ENCODE measurements at regions not wholly inside any gene's neighbourhood (a gene's known extent, or its start where the extent isn't known, plus 50 kb on each side); places are given as distances from the start of the nearest gene placed in this dataset.

- BruUV-seq (replicated peaks): no TSS peak
- H3K9ac ChIP-seq (ENCODE audit: low read depth, low read length): no peak overlapping the region
- no peak for DNase-seq
- in situ Hi-C loops (cut with MboI; ENCODE audit: low sequenced_read_pairs): no loop called here
- ChIA-PET CTCF (no interaction called here), POLR2A (ENCODE audit: unreplicated experiment) (no interaction called here)
- no peaks in the 10 kb centered on the region for H3K27me3 ChIP-seq (ENCODE audit: control insufficient read depth, insufficient read depth, low read length)
- H3K9me1 ChIP-seq (ENCODE audit: insufficient read depth, low read length): no peaks in the 10 kb centered on the region
- H3K4me1 ChIP-seq (ENCODE audit: control insufficient read depth, insufficient read depth, low read length): no peaks in the 10 kb centered on the region
- H3K14ac ChIP-seq (replicated peaks; ENCODE audit: low read depth, low read length): no peak overlapping the region
- H3K36me3 ChIP-seq (ENCODE audit: control insufficient read depth, insufficient read depth, low read length): no peaks in the 10 kb centered on the region
- H4K20me1 ChIP-seq (ENCODE audit: insufficient read depth, low read length): no peaks in the 10 kb centered on the region
- H3K9me3 ChIP-seq (ENCODE audit: control insufficient read depth, insufficient read depth, low read length): peaks cover 10% of the 10 kb centered on the region
- H3K4me3 ChIP-seq (ENCODE audit: insufficient read depth, low read depth, low read length): no peak overlapping the region
- 0% methylated on average over 1 of the region's 2 CpGs; no CpG with 5 or more reads in 1 of the 2 experiments for WGBS, 2 experiments (ENCODE audit: extremely low coverage in 2 of 2, insufficient read length in 1 of 2)
- H2BK15ac ChIP-seq (ENCODE audit: low read depth, low read length): no peak overlapping the region
- no peak overlapping the region for H2AK5ac ChIP-seq (ENCODE audit: low read depth, low read length)
- no peak overlapping the region for H4K5ac ChIP-seq (ENCODE audit: low read depth, low read length)
- H2AK9ac ChIP-seq (replicated peaks; ENCODE audit: low read depth, low read length, poor library complexity): no peak overlapping the region
- H3K56ac ChIP-seq (ENCODE audit: extremely low read depth, insufficient read depth, low read length): no peak overlapping the region
- no peak overlapping the region for H3K4me2 ChIP-seq (ENCODE audit: low read depth, low read length)
- no peak for TF ChIP-seq RAD21 (IDR thresholded peaks at IDR 0.05; ENCODE audit: low read length)
- TF ChIP-seq MXI1 (IDR thresholded peaks at IDR 0.05; ENCODE audit: borderline replicate concordance, low read depth, low read length): no peak
- no peak for TF ChIP-seq FOS (IDR thresholded peaks at IDR 0.05; ENCODE audit: low read depth, low read length)
- TF ChIP-seq POLR2A (IDR thresholded peaks at IDR 0.05; ENCODE audit: low read depth, low read length): no peak
- no peak for TF ChIP-seq CEBPB (IDR thresholded peaks at IDR 0.05; ENCODE audit: low read depth, low read length)
- TF ChIP-seq USF2 (IDR thresholded peaks at IDR 0.05; ENCODE audit: low read depth, low read length): no peak
- no peak for TF ChIP-seq BHLHE40 (IDR thresholded peaks at IDR 0.05; ENCODE audit: low read depth, low read length)
- no peak for TF ChIP-seq SMC3 (IDR thresholded peaks at IDR 0.05; ENCODE audit: low read depth, low read length)
- TF ChIP-seq RCOR1 (IDR thresholded peaks at IDR 0.05; ENCODE audit: insufficient replicate concordance, low read length): no peak
- TF ChIP-seq ELK1 (IDR thresholded peaks at IDR 0.05; ENCODE audit: borderline replicate concordance, low read depth, low read length): no peak
- TF ChIP-seq CTCF (conservative IDR thresholded peaks at IDR 0.05; ENCODE audit: low read depth, low read length): no peak
- intact Hi-C loops (cut with micrococcal nuclease): no loop called here
- H3K4ac ChIP-seq (ENCODE audit: low read depth, low read length): no peak overlapping the region
- H3K27ac ChIP-seq (ENCODE audit: insufficient read depth, low read length): no peak overlapping the region
- H2AFZ ChIP-seq (replicated peaks; ENCODE audit: low read length, poor library complexity): no peak overlapping the region
- H4K91ac ChIP-seq (ENCODE audit: insufficient read depth, low read depth, low read length): no peak overlapping the region
- no peak overlapping the region for H3K18ac ChIP-seq (ENCODE audit: low read depth, low read length)
- no peak overlapping the region for H2BK5ac ChIP-seq (ENCODE audit: low read depth, low read length, poor library complexity, severe bottlenecking)
- no peak overlapping the region for H2BK120ac ChIP-seq (ENCODE audit: low read depth, low read length)
- H2BK20ac ChIP-seq (ENCODE audit: low read depth, low read length): no peak overlapping the region
- H3K79me1 ChIP-seq (ENCODE audit: low read depth in 1 of 2, low read length in 2 of 2): no peaks in the 10 kb centered on the region
- H4K8ac ChIP-seq (ENCODE audit: low read depth in 2 of 2, low read length in 2 of 2): no peak overlapping the region
- no peak for ATAC-seq (ENCODE audit: low read depth)
- no peak overlapping the region for H3K23ac ChIP-seq (ENCODE audit: low read depth, low read length)
- dilution Hi-C loops (cut with HindIII; ENCODE audit: low sequenced_read_pairs, unreplicated experiment): no loop called here
These were observed 83.8 kb upstream of the CA10 start for GRCh38 chr17:52242268-52242667.

Data from IMR-90 (cell line).